ENCODE measurements at regions not wholly inside any gene's neighbourhood (a gene's known extent, or its start where the extent isn't known, plus 50 kb on each side); places are given as distances from the start of the nearest gene placed in this dataset.

DNA sequence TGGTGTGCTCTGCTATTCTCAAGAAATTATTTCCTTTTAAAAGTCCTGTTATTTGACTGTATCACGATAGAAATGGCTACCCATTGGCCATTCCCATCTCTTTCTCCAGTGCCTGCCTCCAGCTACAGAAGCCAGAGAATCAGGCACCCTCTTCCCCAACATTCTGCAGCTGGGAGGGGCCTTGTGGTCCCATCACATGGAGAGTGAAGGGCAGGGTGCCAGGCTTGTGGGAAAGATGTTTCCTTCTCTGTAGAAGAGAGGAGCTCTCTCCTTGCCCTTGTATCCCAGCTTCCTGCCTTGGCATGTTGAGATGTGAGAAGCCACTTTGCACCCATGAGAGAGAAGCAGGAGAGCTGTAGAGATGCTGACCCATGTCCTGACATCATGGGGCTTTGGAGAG lies 465.0 kb downstream of the MTRR start:
- TF ChIP-seq, protein P1, sequence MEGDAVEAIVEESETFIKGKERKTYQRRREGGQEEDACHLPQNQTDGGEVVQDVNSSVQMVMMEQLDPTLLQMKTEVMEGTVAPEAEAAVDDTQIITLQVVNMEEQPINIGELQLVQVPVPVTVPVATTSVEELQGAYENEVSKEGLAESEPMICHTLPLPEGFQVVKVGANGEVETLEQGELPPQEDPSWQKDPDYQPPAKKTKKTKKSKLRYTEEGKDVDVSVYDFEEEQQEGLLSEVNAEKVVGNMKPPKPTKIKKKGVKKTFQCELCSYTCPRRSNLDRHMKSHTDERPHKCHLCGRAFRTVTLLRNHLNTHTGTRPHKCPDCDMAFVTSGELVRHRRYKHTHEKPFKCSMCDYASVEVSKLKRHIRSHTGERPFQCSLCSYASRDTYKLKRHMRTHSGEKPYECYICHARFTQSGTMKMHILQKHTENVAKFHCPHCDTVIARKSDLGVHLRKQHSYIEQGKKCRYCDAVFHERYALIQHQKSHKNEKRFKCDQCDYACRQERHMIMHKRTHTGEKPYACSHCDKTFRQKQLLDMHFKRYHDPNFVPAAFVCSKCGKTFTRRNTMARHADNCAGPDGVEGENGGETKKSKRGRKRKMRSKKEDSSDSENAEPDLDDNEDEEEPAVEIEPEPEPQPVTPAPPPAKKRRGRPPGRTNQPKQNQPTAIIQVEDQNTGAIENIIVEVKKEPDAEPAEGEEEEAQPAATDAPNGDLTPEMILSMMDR (IDR thresholded peaks at IDR 0.05) = no peak
- no peak for TF ChIP-seq POLR2A (IDR thresholded peaks at IDR 0.05)

All from heart left ventricle (tissue), 13 donors.